ENCODE measurements at regions not wholly inside any gene's neighbourhood (a gene's known extent, or its start where the extent isn't known, plus 50 kb on each side); places are given as distances from the start of the nearest gene placed in this dataset.

- H3K36me3 ChIP-seq (ENCODE audit: control insufficient read depth, insufficient read depth, low read length), result no peaks in the 10 kb centered on the region
- H3K9me3 ChIP-seq (ENCODE audit: control insufficient read depth, insufficient read depth, low read length), result no peaks in the 10 kb centered on the region
- H3K4me1 ChIP-seq (ENCODE audit: control insufficient read depth, insufficient read depth, low read length), result no peaks in the 10 kb centered on the region
- no peak overlapping the region for H3K9ac ChIP-seq (ENCODE audit: low read depth, low read length)
- H3K4me3 ChIP-seq (ENCODE audit: low read depth, low read length), result no peak overlapping the region
- no peaks in the 10 kb centered on the region for H3K27me3 ChIP-seq (ENCODE audit: control insufficient read depth, insufficient read depth, low read length)
These were observed 323.0 kb upstream of the PLD5 start for GRCh38 chr1:242847390-242847993.

GRCh38 chr1:242842094-242842493 lies 317.6 kb upstream of the PLD5 start:
- no peaks in the 10 kb centered on the region for H3K36me3 ChIP-seq (ENCODE audit: control insufficient read depth, insufficient read depth, low read length)
- H3K9me3 ChIP-seq (ENCODE audit: control insufficient read depth, insufficient read depth, low read length), result no peaks in the 10 kb centered on the region
- H3K27me3 ChIP-seq (ENCODE audit: control insufficient read depth, insufficient read depth, low read length), result no peaks in the 10 kb centered on the region
- H3K4me1 ChIP-seq (ENCODE audit: control insufficient read depth, insufficient read depth, low read length), result no peaks in the 10 kb centered on the region
- H3K4me3 ChIP-seq (ENCODE audit: low read depth, low read length), result no peak overlapping the region
- H3K9ac ChIP-seq (ENCODE audit: low read depth, low read length), result no peak overlapping the region

- Histone ChIP-seq H3K36me3 (ENCODE audit: control insufficient read depth, insufficient read depth, low read length) (no peaks in the 10 kb centered on the region), H3K27me3 (ENCODE audit: control insufficient read depth, insufficient read depth, low read length) (no peaks in the 10 kb centered on the region), H3K9me3 (ENCODE audit: control insufficient read depth, insufficient read depth, low read length) (no peaks in the 10 kb centered on the region), H3K4me3 (ENCODE audit: low read depth, low read length) (no peak overlapping the region), H3K4me1 (ENCODE audit: control insufficient read depth, insufficient read depth, low read length) (no peaks in the 10 kb centered on the region), H3K9ac (ENCODE audit: low read depth, low read length) (no peak overlapping the region)
These were observed 314.6 kb upstream of the PLD5 start for GRCh38 chr1:242839101-242839500.

- H3K36me3 ChIP-seq (ENCODE audit: control insufficient read depth, insufficient read depth, low read length), result no peaks in the 10 kb centered on the region
- H3K4me3 ChIP-seq (ENCODE audit: low read depth, low read length), result no peak overlapping the region
- no peaks in the 10 kb centered on the region for H3K9me3 ChIP-seq (ENCODE audit: control insufficient read depth, insufficient read depth, low read length)
- no peaks in the 10 kb centered on the region for H3K4me1 ChIP-seq (ENCODE audit: control insufficient read depth, insufficient read depth, low read length)
- no peak overlapping the region for H3K9ac ChIP-seq (ENCODE audit: low read depth, low read length)
- no peaks in the 10 kb centered on the region for H3K27me3 ChIP-seq (ENCODE audit: control insufficient read depth, insufficient read depth, low read length)
These were observed 311.9 kb upstream of the PLD5 start for GRCh38 chr1:242836423-242836822.

GRCh38 chr1:242828828-242829227 lies 304.3 kb upstream of the PLD5 start:
- no peaks in the 10 kb centered on the region for H3K9me3 ChIP-seq (ENCODE audit: control insufficient read depth, insufficient read depth, low read length)
- no peaks in the 10 kb centered on the region for H3K27me3 ChIP-seq (ENCODE audit: control insufficient read depth, insufficient read depth, low read length)
- no peaks in the 10 kb centered on the region for H3K36me3 ChIP-seq (ENCODE audit: control insufficient read depth, insufficient read depth, low read length)
- H3K4me1 ChIP-seq (ENCODE audit: control insufficient read depth, insufficient read depth, low read length), result peaks cover 2% of the 10 kb centered on the region
- H3K9ac ChIP-seq (ENCODE audit: low read depth, low read length), result no peak overlapping the region
- no peak overlapping the region for H3K4me3 ChIP-seq (ENCODE audit: low read depth, low read length)

GRCh38 chr1:242828199-242828598 lies 303.7 kb upstream of the PLD5 start:
- Histone ChIP-seq H3K9me3 (ENCODE audit: control insufficient read depth, insufficient read depth, low read length) (no peaks in the 10 kb centered on the region), H3K27me3 (ENCODE audit: control insufficient read depth, insufficient read depth, low read length) (no peaks in the 10 kb centered on the region), H3K4me1 (ENCODE audit: control insufficient read depth, insufficient read depth, low read length) (peaks cover 2% of the 10 kb centered on the region)

GRCh38 chr1:242827538-242827937 lies 303.0 kb upstream of the PLD5 start:
- Histone ChIP-seq H3K9ac (ENCODE audit: low read depth, low read length) (no peak overlapping the region), H3K9me3 (ENCODE audit: control insufficient read depth, insufficient read depth, low read length) (no peaks in the 10 kb centered on the region), H3K27me3 (ENCODE audit: control insufficient read depth, insufficient read depth, low read length) (no peaks in the 10 kb centered on the region), H3K4me3 (ENCODE audit: low read depth, low read length) (no peak overlapping the region), H3K4me1 (ENCODE audit: control insufficient read depth, insufficient read depth, low read length) (peaks cover 2% of the 10 kb centered on the region), H3K36me3 (ENCODE audit: control insufficient read depth, insufficient read depth, low read length) (no peaks in the 10 kb centered on the region)

More at GRCh38 chr1:242828199-242828598, 303.7 kb upstream of the PLD5 start:
- H3K9ac ChIP-seq (ENCODE audit: low read depth, low read length), result no peak overlapping the region
- H3K4me3 ChIP-seq (ENCODE audit: low read depth, low read length), result no peak overlapping the region
- H3K36me3 ChIP-seq (ENCODE audit: control insufficient read depth, insufficient read depth, low read length), result no peaks in the 10 kb centered on the region

- H3K4me1 ChIP-seq (ENCODE audit: control insufficient read depth, insufficient read depth, low read length), result peaks cover 2% of the 10 kb centered on the region
- no peaks in the 10 kb centered on the region for H3K36me3 ChIP-seq (ENCODE audit: control insufficient read depth, insufficient read depth, low read length)
- no peaks in the 10 kb centered on the region for H3K27me3 ChIP-seq (ENCODE audit: control insufficient read depth, insufficient read depth, low read length)
- H3K9ac ChIP-seq (ENCODE audit: low read depth, low read length), result no peak overlapping the region
- H3K9me3 ChIP-seq (ENCODE audit: control insufficient read depth, insufficient read depth, low read length), result no peaks in the 10 kb centered on the region
- H3K4me3 ChIP-seq (ENCODE audit: low read depth, low read length), result no peak overlapping the region
These were observed 302.3 kb upstream of the PLD5 start for GRCh38 chr1:242826701-242827336.

GRCh38 chr1:242824435-242824834 lies 299.9 kb upstream of the PLD5 start:
- Histone ChIP-seq H3K9me3 (ENCODE audit: control insufficient read depth, insufficient read depth, low read length) (no peaks in the 10 kb centered on the region), H3K9ac (ENCODE audit: low read depth, low read length) (no peak overlapping the region), H3K36me3 (ENCODE audit: control insufficient read depth, insufficient read depth, low read length) (no peaks in the 10 kb centered on the region), H3K4me1 (ENCODE audit: control insufficient read depth, insufficient read depth, low read length) (peaks cover 2% of the 10 kb centered on the region), H3K4me3 (ENCODE audit: low read depth, low read length) (no peak overlapping the region), H3K27me3 (ENCODE audit: control insufficient read depth, insufficient read depth, low read length) (no peaks in the 10 kb centered on the region)

GRCh38 chr1:242813490-242814091 lies 289.1 kb upstream of the PLD5 start:
- H3K9ac ChIP-seq (ENCODE audit: low read depth, low read length), result no peak overlapping the region
- no peaks in the 10 kb centered on the region for H3K36me3 ChIP-seq (ENCODE audit: control insufficient read depth, insufficient read depth, low read length)
- H3K4me3 ChIP-seq (ENCODE audit: low read depth, low read length), result no peak overlapping the region
- H3K4me1 ChIP-seq (ENCODE audit: control insufficient read depth, insufficient read depth, low read length), result no peaks in the 10 kb centered on the region
- no peaks in the 10 kb centered on the region for H3K27me3 ChIP-seq (ENCODE audit: control insufficient read depth, insufficient read depth, low read length)
- H3K9me3 ChIP-seq (ENCODE audit: control insufficient read depth, insufficient read depth, low read length), result no peaks in the 10 kb centered on the region

GRCh38 chr1:242811092-242811840 lies 286.8 kb upstream of the PLD5 start:
- Histone ChIP-seq H3K27me3 (ENCODE audit: control insufficient read depth, insufficient read depth, low read length) (no peaks in the 10 kb centered on the region), H3K4me1 (ENCODE audit: control insufficient read depth, insufficient read depth, low read length) (no peaks in the 10 kb centered on the region), H3K9ac (ENCODE audit: low read depth, low read length) (no peak overlapping the region), H3K36me3 (ENCODE audit: control insufficient read depth, insufficient read depth, low read length) (no peaks in the 10 kb centered on the region), H3K9me3 (ENCODE audit: control insufficient read depth, insufficient read depth, low read length) (no peaks in the 10 kb centered on the region), H3K4me3 (ENCODE audit: low read depth, low read length) (no peak overlapping the region)
